GM19463 (cell line): ENCODE measurements at regions not wholly inside any gene's neighbourhood (a gene's known extent, or its start where the extent isn't known, plus 50 kb on each side); places are given as distances from the start of the nearest gene placed in this dataset.

Source experiments
- ATAC-seq: cut with Tn5 transposase; IDR thresholded peaks from one replicate; pipeline ENCODE4 v1.9.1; 2021; ENCODE audit warnings: mild to moderate bottlenecking, moderate library complexity; ENCODE audit not compliant: unreplicated experiment

- ATAC-seq: no peak
Observed at GRCh38 chr2:12074845-12075217, 328.4 kb downstream of the LPIN1 start.

GRCh38 chr2:12075603-12076002 lies 329.2 kb downstream of the LPIN1 start:
- no peak for ATAC-seq

GRCh38 chr2:12076810-12077209 lies 330.4 kb downstream of the LPIN1 start:
- no peak for ATAC-seq

- ATAC-seq: no peak
Observed at GRCh38 chr2:12080360-12080759, 333.9 kb downstream of the LPIN1 start.

GRCh38 chr2:12081481-12082210 lies 335.2 kb downstream of the LPIN1 start:
- ATAC-seq: no peak

GRCh38 chr2:12083081-12083581 lies 336.7 kb downstream of the LPIN1 start:
- ATAC-seq: no peak

GRCh38 chr2:12083713-12084419 lies 337.4 kb downstream of the LPIN1 start:
- no peak for ATAC-seq

GRCh38 chr2:12087175-12087574 lies 340.7 kb downstream of the LPIN1 start:
- ATAC-seq: no peak

- ATAC-seq: no peak
Observed at GRCh38 chr2:12087671-12088380, 341.4 kb downstream of the LPIN1 start.

GRCh38 chr2:12089001-12089400 lies 342.6 kb downstream of the LPIN1 start:
- ATAC-seq: no peak

GRCh38 chr2:12089496-12089895 lies 343.1 kb downstream of the LPIN1 start:
- ATAC-seq: no peak

GRCh38 chr2:12090072-12090471 lies 343.6 kb downstream of the LPIN1 start:
- no peak for ATAC-seq

GRCh38 chr2:12090590-12090989 lies 344.2 kb downstream of the LPIN1 start:
- no peak for ATAC-seq

- ATAC-seq: no peak
Observed at GRCh38 chr2:12091201-12091806, 344.9 kb downstream of the LPIN1 start.

GRCh38 chr2:12094134-12094533 lies 347.7 kb downstream of the LPIN1 start:
- ATAC-seq: no peak

- ATAC-seq: no peak
Observed at GRCh38 chr2:12096051-12096787, 349.8 kb downstream of the LPIN1 start.

GRCh38 chr2:12096788-12097449 lies 350.5 kb downstream of the LPIN1 start:
- ATAC-seq: no peak

GRCh38 chr2:12097859-12098258 lies 351.4 kb downstream of the LPIN1 start:
- no peak for ATAC-seq

GRCh38 chr2:12099374-12099773 lies 352.9 kb downstream of the LPIN1 start:
- ATAC-seq: no peak

- ATAC-seq: no peak
Observed at GRCh38 chr2:12102679-12103078, 356.2 kb downstream of the LPIN1 start.
